ENCODE measurements at regions not wholly inside any gene's neighbourhood (a gene's known extent, or its start where the extent isn't known, plus 50 kb on each side); places are given as distances from the start of the nearest gene placed in this dataset.

DNA sequence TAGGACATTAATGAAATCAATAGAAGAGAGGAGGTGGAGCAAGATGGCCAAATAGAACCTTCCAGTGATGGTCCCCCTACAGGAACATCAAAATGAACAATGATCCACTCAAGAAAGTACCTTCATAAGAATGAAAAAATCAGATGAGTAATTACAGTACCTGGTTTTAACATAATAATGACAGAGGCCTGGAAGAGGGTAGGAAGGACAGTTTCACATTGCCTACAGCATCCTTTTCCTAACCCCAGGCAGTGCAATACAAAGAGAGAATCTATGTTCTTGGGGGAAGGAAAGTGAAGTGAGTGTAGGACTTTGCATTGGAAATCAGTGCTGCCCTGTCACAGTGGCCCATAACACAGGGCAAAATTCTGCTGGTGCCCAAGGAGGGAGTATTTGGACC is 81.2 kb upstream of the SPTLC1 start:
- no peak for TF ChIP-seq EP300 (IDR thresholded peaks at IDR 0.05)
- TF ChIP-seq POLR2A (IDR thresholded peaks at IDR 0.05) = no peak
- TF ChIP-seq, protein P1, sequence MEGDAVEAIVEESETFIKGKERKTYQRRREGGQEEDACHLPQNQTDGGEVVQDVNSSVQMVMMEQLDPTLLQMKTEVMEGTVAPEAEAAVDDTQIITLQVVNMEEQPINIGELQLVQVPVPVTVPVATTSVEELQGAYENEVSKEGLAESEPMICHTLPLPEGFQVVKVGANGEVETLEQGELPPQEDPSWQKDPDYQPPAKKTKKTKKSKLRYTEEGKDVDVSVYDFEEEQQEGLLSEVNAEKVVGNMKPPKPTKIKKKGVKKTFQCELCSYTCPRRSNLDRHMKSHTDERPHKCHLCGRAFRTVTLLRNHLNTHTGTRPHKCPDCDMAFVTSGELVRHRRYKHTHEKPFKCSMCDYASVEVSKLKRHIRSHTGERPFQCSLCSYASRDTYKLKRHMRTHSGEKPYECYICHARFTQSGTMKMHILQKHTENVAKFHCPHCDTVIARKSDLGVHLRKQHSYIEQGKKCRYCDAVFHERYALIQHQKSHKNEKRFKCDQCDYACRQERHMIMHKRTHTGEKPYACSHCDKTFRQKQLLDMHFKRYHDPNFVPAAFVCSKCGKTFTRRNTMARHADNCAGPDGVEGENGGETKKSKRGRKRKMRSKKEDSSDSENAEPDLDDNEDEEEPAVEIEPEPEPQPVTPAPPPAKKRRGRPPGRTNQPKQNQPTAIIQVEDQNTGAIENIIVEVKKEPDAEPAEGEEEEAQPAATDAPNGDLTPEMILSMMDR (IDR thresholded peaks at IDR 0.05) = no peak
- H3K27me3 ChIP-seq = no peaks in the 10 kb centered on the region
- no peak for DNase-seq
- intact Hi-C loops (cut with DNase I) = no loop called here
- H3K9me3 ChIP-seq = no peaks in the 10 kb centered on the region
- H3K4me1 ChIP-seq (ENCODE audit: insufficient read depth) = no peaks in the 10 kb centered on the region
- H3K36me3 ChIP-seq = no peaks in the 10 kb centered on the region
- H3K27ac ChIP-seq = no peak overlapping the region
- H3K4me3 ChIP-seq = no peak overlapping the region

DNA sequence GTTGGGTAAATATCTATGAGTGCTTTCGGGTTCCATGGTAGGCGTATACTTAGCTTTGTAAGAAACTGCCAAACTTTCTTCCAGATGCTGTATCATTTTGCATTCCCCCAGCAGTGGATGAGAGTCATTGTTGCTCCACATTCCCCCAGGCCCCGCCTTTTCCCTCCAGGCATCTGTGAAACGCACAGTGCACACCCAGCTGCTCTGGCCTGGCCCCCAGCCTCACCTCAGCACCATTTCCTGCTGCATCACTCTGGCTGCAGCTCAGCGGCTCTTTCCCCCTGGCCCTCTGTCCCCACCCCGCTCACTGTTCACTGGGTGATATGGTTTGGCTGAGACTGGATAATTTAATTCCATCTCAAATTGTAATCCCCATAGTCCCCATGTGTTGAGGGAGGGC is 76.6 kb upstream of the SPTLC1 start:
- H3K36me3 ChIP-seq = no peaks in the 10 kb centered on the region
- intact Hi-C loops (cut with DNase I) = no loop called here
- 73 to 77% (median 75%) methylated on average over 6 of the region's 6 CpGs for WGBS, 3 donors
- no peaks in the 10 kb centered on the region for H3K4me1 ChIP-seq (ENCODE audit: insufficient read depth)
- H3K9me3 ChIP-seq = no peaks in the 10 kb centered on the region
- no peaks in the 10 kb centered on the region for H3K27me3 ChIP-seq
- H3K4me3 ChIP-seq = no peak overlapping the region
- H3K27ac ChIP-seq = no peak overlapping the region
- TF ChIP-seq POLR2A (IDR thresholded peaks at IDR 0.05) (no peak), EP300 (IDR thresholded peaks at IDR 0.05) (no peak)
- TF ChIP-seq, protein P1 (IDR thresholded peaks at IDR 0.05) = no peak
- no peak for DNase-seq

- H3K4me1 ChIP-seq (ENCODE audit: insufficient read depth) = no peaks in the 10 kb centered on the region
- intact Hi-C loops (cut with DNase I) = no loop called here
- H3K27me3 ChIP-seq = no peaks in the 10 kb centered on the region
- H3K36me3 ChIP-seq = no peaks in the 10 kb centered on the region
- 82 to 88% (median 83%) methylated on average over 2 of the region's 2 CpGs for WGBS, 3 donors
- no peak for TF ChIP-seq EP300 (IDR thresholded peaks at IDR 0.05)
- no peak for TF ChIP-seq POLR2A (IDR thresholded peaks at IDR 0.05)
- TF ChIP-seq, protein P1 (IDR thresholded peaks at IDR 0.05) = no peak
- no peak for DNase-seq
- H3K4me3 ChIP-seq = no peak overlapping the region
- H3K9me3 ChIP-seq = no peaks in the 10 kb centered on the region
- no peak overlapping the region for H3K27ac ChIP-seq
Observed at GRCh38 chr9:92190536-92190790, 75.2 kb upstream of the SPTLC1 start.

DNA sequence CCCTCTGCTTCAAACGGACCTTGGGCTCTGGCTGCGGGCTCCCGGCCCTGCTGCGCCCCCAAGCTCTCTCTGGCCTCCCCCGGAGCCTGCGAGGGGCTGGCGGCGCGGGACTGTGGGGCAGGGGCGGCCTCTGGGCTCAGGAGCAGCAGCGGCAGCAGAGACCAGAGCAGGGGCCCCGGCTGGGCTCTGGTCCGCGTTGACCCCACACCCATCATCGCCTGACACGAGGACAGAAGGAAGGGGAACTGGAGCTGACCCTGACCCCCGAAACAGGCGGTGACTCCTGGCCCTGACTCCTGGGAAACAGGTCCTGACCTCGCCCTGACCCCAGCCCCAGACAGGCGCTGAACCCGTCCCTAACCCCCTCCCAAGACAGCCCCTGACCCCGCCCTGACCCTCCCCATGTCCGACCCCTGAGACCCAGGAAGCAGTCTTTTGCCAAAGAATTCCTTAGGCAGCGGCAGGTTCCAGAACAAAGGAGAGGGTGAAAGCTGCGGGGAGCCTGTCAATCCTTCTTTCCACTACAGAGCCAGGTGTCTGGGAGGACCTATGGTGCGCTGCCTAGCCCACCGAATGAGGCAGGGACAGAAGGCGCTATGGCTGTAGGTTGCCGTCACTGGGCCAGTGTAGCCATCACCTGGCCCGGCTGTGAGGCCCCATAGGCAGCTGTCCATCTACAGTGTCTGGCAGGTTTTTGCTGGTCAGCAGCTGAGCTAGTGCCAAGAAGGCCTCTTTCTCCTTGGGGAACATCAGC is 74.7 kb upstream of the SPTLC1 start:
- 62 to 68% (median 65%) methylated on average over 27 to 30 of the region's 30 CpGs for WGBS, 3 donors
- no peak overlapping the region for H3K27ac ChIP-seq
- intact Hi-C loops (cut with DNase I) = no loop called here
- H3K9me3 ChIP-seq = no peaks in the 10 kb centered on the region
- no peaks in the 10 kb centered on the region for H3K4me1 ChIP-seq (ENCODE audit: insufficient read depth)
- no peaks in the 10 kb centered on the region for H3K36me3 ChIP-seq
- no peak overlapping the region for H3K4me3 ChIP-seq
- DNase-seq = no peak
- TF ChIP-seq EP300 (IDR thresholded peaks at IDR 0.05) (no peak), POLR2A (IDR thresholded peaks at IDR 0.05) (no peak)
- TF ChIP-seq, protein P1 (IDR thresholded peaks at IDR 0.05) = no peak
- H3K27me3 ChIP-seq = no peaks in the 10 kb centered on the region

Data from ovary (tissue), 7 donors.